ENCODE measurements at regions not wholly inside any gene's neighbourhood (a gene's known extent, or its start where the extent isn't known, plus 50 kb on each side); places are given as distances from the start of the nearest gene placed in this dataset.

DNA sequence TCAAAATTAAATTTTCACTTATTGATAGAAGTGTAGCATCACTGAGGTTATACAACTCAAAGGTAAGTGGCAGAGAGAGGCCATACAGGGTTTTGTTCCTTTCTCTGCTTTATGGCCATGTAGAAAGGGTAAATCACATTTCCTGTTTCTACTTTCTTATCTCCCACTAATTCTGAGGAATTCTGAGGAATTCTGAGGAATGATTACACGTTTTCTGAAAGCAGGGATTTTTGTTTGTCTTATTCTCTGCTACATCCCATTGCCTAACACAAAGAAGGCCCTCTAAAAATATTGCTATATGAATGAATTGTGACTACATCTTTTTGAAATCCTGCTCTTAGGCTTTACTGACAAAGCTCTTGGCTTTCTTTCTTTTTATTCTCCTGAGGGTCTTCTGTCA lies 516.9 kb upstream of the ZNF608 start:
- DNase-seq, result no peak

GRCh38 chr5:125266106-125266505 lies 519.7 kb upstream of the ZNF608 start:
- DNase-seq, result no peak

DNA sequence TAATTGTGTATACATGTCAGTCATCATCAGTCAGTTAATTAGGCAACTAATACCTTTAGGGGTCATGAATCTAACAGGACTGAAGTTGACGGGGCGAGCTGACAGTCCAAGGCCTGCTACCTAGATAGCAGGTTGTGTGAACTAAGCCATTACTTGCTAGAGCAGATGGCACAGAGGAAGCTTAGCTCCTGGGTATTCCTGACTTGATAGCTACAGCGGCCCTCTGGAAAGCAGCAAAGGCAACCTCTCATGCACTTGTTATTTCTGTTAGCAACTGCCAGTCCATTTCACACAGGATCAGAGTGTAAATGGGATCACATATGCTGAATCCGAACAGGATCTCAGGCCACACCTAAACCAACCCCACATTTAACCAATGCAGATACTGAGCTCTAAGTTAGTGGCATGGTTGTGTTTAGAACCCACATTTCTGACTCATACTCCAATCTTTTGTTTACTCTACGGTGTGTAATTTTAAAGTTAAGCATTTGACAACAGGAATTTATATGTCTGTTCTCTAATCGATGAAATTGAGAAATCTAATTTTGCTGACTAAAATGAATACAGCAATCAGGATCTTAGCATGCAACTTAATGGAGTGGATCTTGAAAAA lies 521.3 kb upstream of the ZNF608 start:
- no peak for DNase-seq

DNA sequence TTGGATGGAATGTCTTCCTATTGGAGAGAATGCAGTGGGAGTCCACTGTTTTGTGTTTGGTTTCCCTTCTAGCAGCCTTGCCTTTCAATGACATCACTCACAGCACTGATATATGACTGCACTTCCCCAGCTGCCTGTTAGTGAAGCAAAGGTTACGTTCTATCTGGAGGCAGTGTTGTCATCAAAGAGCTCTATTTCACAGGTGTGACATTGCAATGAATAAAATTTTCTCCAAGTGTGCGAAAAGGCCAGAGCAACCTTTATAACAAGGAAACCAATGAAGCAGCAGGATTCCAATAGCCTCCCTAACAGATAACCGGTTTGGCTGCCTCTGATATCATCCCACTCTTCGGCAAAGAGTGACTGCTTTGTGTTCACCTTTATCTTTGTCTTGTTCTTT lies 523.5 kb upstream of the ZNF608 start:
- DNase-seq, result no peak

DNA sequence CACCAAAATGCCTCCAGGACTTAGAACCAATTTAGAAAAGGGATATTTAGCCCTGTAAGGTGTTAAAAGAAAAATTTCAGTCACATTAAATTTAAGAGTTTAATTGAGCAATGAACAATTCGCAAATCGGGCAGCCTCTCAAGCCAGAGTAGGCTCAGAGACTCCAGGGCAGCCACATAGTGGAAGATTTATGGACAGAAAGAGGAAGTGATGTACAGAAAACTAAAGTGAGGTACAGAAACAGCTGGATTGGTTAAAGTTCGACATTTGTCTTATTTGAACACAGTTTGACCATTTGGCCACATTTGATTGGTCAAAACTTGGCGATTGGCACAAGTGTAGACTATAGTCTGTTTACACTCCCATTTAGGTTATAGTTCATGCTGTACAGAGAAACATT lies 525.9 kb upstream of the ZNF608 start:
- DNase-seq, result no peak

DNA sequence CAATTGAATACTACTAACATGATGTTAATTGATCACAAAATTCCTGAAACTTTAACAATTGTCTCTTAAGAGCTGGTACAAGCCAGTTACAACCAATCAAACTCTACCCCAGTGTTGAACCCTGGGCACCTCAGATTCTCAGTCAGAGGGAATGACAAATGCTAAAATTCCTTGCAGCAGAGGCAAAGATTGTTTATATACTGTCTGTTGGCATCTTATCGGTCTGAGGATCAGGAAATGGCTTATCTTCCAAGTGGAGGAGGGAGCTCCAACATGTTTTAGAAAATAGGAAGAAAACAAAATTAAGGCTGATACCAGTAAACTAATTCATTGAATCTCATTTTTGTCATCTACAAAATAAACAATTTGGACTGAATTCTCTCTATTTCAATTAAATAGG lies 527.8 kb upstream of the ZNF608 start:
- DNase-seq, result no peak

DNA sequence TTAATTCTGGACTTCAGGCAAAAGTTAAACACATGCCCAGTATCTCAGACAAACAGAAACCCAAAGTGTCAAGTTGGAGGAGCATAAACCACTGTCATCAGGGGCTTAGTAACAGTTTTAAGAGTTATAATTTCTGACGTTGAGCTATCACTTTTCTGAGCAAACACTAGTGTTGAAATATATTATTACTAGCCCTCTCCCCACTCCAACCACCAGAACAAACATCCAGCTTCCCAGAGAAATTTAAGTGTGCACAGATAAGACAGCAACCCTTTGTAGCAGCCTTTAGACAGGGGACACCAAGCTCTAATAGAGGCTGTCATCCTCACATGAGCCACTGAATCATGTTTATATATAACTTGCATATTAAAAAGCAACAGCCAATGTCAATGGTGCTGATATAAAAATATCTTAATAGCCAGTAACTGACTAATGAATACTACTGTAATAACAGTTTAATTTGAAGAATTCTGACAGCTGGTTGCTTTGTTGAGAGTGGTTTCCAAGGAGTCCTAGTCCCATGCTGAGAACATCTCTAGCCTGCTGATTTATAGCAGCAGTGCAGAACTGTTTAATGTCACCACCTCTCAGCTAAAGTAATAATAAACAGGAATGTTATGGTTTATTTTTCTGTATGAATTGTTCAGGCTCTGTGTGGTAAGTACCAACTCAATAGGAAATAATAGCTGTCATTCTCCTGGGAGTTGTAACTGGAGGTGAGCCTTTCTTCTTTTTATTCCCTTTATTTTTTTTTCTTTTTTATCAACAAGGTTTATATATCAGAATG lies 528.7 kb upstream of the ZNF608 start:
- DNase-seq, result no peak

GRCh38 chr5:125275725-125276090 lies 529.3 kb upstream of the ZNF608 start:
- DNase-seq, result no peak

- DNase-seq, result no peak
Measured at GRCh38 chr5:125276096-125276495, 529.7 kb upstream of the ZNF608 start.

DNA sequence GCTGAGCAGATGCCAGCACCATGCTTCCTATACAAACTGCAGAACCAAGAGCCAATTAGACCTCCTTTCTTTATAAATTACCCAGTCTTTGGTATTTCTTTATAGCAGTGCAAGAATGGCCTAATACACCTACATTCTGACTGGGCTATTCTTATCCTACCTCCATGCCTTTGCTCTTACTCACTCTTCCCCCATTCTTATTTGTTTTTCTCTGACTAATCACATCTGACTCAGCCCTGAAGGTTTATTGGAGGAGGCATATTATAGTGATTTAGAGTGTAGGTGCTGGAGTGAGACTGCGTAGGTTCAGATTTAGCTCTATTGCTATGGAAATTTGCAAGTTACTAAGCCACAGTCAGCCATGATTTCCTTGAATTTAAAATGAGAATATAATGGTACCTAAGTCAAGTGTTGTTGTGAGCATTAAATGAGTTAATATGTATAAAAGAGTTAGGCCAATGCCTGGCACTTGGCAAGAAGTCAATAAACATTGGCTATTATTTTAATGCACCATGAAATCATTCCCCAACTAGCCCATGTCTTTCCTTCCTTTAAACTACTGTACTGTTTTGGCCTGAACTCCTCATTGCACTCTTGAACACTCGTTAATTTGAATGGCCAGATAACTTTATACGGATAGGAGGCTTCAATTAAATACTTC lies 531.2 kb upstream of the ZNF608 start:
- no peak for DNase-seq

GRCh38 chr5:125278711-125279110 lies 532.3 kb upstream of the ZNF608 start:
- DNase-seq, result no peak

DNA sequence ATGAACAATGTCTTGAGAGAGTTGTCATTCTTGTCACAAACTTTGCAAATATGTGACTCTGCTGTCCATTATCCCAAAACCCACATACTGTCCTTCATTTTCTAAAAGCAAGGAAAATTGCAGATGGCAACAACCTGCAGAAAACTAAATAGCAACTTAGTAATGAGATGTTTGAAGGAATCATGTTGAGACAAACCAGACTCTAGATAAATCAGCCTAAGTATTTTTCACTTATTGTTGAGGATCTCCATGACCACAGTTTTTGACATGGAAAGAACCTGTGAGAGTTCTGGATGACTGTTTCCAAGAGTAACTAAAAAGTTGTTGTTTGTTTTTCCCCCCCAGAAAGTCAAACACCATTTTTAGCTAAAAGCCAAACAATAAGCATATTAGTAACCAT lies 535.2 kb upstream of the ZNF608 start:
- no peak for DNase-seq

DNA sequence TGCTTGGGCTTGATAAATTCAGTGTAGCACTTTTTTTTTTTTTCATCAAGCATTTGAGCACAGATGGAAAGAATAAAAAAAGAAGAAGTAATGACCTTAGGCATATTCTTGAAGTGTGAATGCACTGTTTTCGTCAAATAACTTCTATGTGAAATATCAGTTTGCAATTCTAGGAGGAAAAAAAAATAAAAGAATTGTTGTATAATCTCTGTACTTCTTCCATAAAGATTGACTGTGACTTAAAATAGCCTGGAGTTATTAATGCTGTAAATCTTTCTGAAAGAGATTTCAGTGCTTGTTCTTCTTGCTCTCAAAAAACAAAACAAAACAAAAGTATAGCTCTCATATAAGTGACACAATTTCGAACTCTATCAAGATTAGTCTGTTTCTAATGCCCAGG lies 536.9 kb upstream of the ZNF608 start:
- no peak for DNase-seq

DNA sequence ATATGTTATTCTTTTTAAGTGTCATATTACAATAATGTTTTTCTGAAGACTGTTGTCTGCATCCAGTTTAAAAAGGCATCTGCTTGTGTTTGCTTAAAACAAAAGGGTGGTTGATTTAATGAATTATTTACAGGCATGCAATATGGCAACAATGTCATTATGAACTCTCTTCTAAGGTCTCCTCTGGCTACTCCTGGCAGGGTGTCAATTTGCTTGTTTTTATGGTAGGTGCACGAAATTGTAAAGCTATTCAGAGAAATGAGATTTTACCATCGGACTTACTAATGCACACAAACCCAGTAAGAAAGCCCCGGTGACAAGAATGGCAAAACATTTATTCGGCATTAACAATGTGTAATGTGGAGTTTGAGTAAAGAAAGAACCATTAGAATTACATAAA lies 539.8 kb upstream of the ZNF608 start:
- no peak for DNase-seq

DNA sequence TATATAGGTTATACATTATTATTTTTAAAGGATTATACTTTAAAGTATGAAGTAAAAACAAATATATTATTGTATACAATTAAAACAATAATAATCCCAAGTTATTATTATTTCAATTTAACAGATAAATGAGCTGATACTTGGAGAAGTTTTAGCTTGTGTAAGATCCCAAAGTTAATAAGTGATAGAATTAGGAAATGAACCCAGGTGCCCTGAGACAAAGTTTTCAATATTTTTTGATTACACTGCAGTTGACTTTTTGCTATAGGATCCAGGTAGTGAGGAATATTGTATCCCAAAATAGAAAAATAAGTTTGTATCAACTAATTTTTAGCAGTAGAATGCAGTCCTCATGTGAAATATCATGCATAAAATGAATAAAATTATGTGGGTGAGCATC lies 543.2 kb upstream of the ZNF608 start:
- no peak for DNase-seq

- no peak for DNase-seq
Measured at GRCh38 chr5:125290935-125291334, 544.5 kb upstream of the ZNF608 start.

GRCh38 chr5:125291447-125291846 lies 545.0 kb upstream of the ZNF608 start:
- DNase-seq, result no peak

DNA sequence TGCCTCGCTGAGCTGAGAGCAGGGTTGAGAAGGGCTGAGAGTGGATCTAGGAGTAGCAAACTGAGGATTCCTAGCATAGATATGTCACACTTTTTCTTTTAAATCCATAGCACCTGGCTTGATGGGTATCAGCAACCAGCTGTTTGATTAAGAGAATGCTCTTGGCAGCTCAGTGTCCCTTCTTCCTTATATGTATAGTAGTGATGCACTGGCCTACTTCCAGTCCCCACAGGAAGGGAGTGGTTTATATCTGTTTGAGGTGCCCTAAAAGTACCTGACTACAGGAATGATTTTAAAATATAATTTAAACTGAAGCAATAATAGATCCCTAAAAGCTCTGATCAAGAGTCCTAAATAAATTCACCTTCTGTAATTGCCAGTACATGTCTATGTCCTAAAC lies 546.8 kb upstream of the ZNF608 start:
- no peak for DNase-seq

GRCh38 chr5:125293726-125294125 lies 547.3 kb upstream of the ZNF608 start:
- DNase-seq, result no peak

DNA sequence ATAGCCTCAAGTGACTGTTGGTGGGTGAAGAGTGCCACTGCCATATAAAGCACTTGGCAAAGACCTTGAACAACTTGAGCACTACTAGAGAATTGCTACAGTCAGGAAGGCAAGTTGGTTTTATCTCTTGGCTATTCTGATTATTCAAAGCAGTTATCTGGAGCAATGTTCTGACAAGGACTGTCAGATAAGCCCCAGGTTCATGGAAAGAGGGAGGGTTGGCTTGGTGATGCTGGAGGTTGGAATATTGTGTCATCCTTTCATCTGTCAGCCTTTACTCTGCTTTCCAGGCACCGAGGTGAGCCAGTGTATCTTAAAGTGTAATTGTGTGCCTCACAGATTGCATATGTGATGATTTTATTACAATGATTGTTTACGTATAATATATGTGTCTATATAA lies 548.4 kb upstream of the ZNF608 start:
- no peak for DNase-seq

DNA sequence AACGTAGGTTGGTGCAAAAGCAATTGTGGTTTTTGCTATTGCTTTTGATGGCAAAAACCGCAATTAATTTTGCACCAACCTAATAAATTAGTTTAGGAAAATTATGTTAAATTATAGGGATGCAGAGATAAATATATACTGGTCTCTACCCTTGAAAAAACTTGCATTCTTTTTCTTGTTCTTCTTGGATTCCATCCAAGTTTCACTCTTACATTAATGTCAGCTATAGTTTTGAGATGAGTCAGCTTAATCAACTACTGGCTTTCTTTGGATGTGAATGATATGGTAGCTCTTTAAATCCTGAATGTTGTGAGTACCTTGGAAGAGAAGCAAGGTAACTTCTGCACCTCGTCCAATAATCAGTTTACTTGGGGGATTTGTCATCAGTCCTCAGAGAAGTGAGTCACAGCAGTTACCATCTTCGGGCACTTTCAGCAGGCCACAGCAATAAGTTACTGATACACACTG lies 549.0 kb upstream of the ZNF608 start:
- DNase-seq, result no peak

- no peak for DNase-seq
Measured at GRCh38 chr5:125298258-125298657, 551.8 kb upstream of the ZNF608 start.

- no peak for DNase-seq
Measured at GRCh38 chr5:125298746-125299379, 552.4 kb upstream of the ZNF608 start.

GRCh38 chr5:125301711-125302110 lies 555.3 kb upstream of the ZNF608 start:
- DNase-seq, result no peak

Data from activated CD4-positive, CD25-positive, alpha-beta regulatory T cell (primary cell).